IMR-90 (cell line): ENCODE measurements at regions not wholly inside any gene's neighbourhood (a gene's known extent, or its start where the extent isn't known, plus 50 kb on each side); places are given as distances from the start of the nearest gene placed in this dataset.
"Not testable (repeated sequence)": the region's sequence is repeated elsewhere in the genome, so short reads cannot be mapped to it uniquely, and the experiment has no call there.

Source experiments
- FOS ChIP-seq: fragments of 150-350 bp; IDR thresholded peaks from 2 replicates; pipeline ENCODE4 v1.6.1; 2016; ENCODE audit warnings: low read depth, low read length
- MAZ ChIP-seq: IDR thresholded peaks from 2 replicates; pipeline ENCODE4 v1.6.1; 2012; ENCODE audit warnings: low read depth, mild to moderate bottlenecking, low read length, improper control_type of control experiment, moderate library complexity, borderline replicate concordance
- MXI1 ChIP-seq: IDR thresholded peaks from 2 replicates; pipeline ENCODE4 v1.6.1; 2012; ENCODE audit warnings: low read depth, mild to moderate bottlenecking, low read length, moderate library complexity, borderline replicate concordance
- POLR2A ChIP-seq: IDR thresholded peaks from 2 replicates; pipeline ENCODE4 v1.6.1; 2012; ENCODE audit warnings: mild to moderate bottlenecking, low read depth, low read length
- RAD21 ChIP-seq: IDR thresholded peaks from 2 replicates; pipeline ENCODE4 v1.6.1; 2012; ENCODE audit warnings: low read length, improper control_type of control experiment
- RCOR1 ChIP-seq: IDR thresholded peaks from 2 replicates; pipeline ENCODE4 v1.6.1; 2012; ENCODE audit warnings: mild to moderate bottlenecking, low read length, improper control_type of control experiment; ENCODE audit not compliant: insufficient replicate concordance
- RFX5 ChIP-seq: IDR thresholded peaks from 2 replicates; pipeline ENCODE4 v1.8.0; 2012; ENCODE audit warnings: low read depth, mild to moderate bottlenecking, low read length, moderate library complexity
- SMC3 ChIP-seq: fragments of 150-350 bp; IDR thresholded peaks from 2 replicates; pipeline ENCODE4 v1.6.1; 2016; ENCODE audit warnings: low read depth, mild to moderate bottlenecking, antibody characterized with exemption, low read length, moderate library complexity
- TF ChIP-seq, protein P1 (sequence below): conservative IDR thresholded peaks from 2 replicates; pipeline ENCODE4 v1.5.1; 2012; ENCODE audit warnings: mild to moderate bottlenecking, low read depth, low read length, improper control_type of control experiment
- TF ChIP-seq, protein P2 (sequence below): fragments of 150-350 bp; IDR thresholded peaks from 2 replicates; pipeline ENCODE4 v1.6.1; 2017; ENCODE audit warnings: mild to moderate bottlenecking, antibody characterized with exemption, low read length, low read depth

DNA sequence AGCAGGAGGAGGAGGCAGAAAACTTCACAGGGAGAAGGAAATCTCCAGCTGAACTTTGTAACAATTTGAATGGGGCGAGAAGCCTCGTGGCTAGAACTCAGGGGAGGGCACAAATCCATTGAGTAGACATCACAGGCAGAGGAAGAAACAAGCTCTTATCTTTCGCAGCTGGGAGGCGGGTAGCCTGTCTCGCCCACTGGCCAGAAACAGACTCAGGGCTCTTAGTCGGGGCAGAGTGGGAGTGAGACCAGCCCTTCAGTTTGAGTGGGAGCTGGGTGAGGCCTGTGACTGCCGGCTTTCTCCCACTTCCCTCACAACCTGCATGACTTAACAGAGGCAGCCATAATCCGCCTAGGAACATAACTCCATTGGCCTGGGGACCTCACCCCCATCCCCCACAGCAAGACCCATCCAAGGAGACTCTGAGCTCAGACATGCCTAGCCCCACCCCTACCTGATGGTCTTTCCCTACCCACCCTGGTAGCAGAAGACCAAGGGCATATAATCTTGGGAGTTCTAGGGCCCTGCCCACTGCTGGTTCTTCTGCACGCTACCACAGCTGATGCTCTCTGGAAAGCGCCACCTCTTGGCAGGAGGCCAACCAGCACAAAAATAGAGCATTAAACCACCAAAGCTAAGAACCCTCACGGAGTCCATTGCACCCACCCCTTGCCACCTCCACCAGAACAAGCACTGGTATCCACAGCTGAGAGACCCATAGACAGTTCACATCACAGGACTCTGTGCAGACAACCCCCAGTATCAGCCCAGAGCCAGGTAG lies 77.8 kb upstream of the LMNTD1 start:
- not testable (repeated sequence) for TF ChIP-seq POLR2A, RCOR1, MXI1, SMC3, RAD21, MAZ, RFX5, FOS
- TF ChIP-seq, protein P1, sequence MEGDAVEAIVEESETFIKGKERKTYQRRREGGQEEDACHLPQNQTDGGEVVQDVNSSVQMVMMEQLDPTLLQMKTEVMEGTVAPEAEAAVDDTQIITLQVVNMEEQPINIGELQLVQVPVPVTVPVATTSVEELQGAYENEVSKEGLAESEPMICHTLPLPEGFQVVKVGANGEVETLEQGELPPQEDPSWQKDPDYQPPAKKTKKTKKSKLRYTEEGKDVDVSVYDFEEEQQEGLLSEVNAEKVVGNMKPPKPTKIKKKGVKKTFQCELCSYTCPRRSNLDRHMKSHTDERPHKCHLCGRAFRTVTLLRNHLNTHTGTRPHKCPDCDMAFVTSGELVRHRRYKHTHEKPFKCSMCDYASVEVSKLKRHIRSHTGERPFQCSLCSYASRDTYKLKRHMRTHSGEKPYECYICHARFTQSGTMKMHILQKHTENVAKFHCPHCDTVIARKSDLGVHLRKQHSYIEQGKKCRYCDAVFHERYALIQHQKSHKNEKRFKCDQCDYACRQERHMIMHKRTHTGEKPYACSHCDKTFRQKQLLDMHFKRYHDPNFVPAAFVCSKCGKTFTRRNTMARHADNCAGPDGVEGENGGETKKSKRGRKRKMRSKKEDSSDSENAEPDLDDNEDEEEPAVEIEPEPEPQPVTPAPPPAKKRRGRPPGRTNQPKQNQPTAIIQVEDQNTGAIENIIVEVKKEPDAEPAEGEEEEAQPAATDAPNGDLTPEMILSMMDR: not testable (repeated sequence)
- TF ChIP-seq, protein P2, sequence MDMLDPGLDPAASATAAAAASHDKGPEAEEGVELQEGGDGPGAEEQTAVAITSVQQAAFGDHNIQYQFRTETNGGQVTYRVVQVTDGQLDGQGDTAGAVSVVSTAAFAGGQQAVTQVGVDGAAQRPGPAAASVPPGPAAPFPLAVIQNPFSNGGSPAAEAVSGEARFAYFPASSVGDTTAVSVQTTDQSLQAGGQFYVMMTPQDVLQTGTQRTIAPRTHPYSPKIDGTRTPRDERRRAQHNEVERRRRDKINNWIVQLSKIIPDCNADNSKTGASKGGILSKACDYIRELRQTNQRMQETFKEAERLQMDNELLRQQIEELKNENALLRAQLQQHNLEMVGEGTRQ: not testable (repeated sequence)
